ENCODE measurements at regions not wholly inside any gene's neighbourhood (a gene's known extent, or its start where the extent isn't known, plus 50 kb on each side); places are given as distances from the start of the nearest gene placed in this dataset.
"Not testable (repeated sequence)": the region's sequence is repeated elsewhere in the genome, so short reads cannot be mapped to it uniquely, and the experiment has no call there.

- no peak for TF ChIP-seq CTCF (IDR thresholded peaks at IDR 0.05; ENCODE audit: low read depth, low read length)
- Histone ChIP-seq H3K27me3 (ENCODE audit: control insufficient read depth, insufficient read depth, low read length) (no peaks in the 10 kb centered on the region), H3K9me3 (ENCODE audit: control insufficient read depth, insufficient read depth, low read length) (peaks cover 38% of the 10 kb centered on the region), H3K4me3 (ENCODE audit: low read depth, low read length) (no peak overlapping the region), H3K27ac (ENCODE audit: low read depth, low read length) (no peak overlapping the region)
- ChIA-PET CTCF (interaction anchor here (0.7 to 2.0 kb wide), 3 partner anchors 18 to 239 kb away, joined by 3 to 20 read pairs (median 4); no protein-coding TSS in a partner anchor), POLR2A (no interaction called here)
- no peak for DNase-seq (ENCODE audit: low read depth, low spot score)
Measured at GRCh38 chr5:179405426-179406030, 60.3 kb upstream of the ADAMTS2 start.

GRCh38 chr5:179405054-179405416 lies 59.8 kb upstream of the ADAMTS2 start:
- CTCF ChIA-PET = interaction anchor here (0.7 to 2.0 kb wide), 4 partner anchors 17 to 262 kb away, joined by 3 to 20 read pairs (median 4); no protein-coding TSS in a partner anchor

GRCh38 chr5:179404321-179405053 lies 59.2 kb upstream of the ADAMTS2 start:
- Histone ChIP-seq H3K27ac (ENCODE audit: low read depth, low read length) (no peak overlapping the region), H3K9me3 (ENCODE audit: control insufficient read depth, insufficient read depth, low read length) (peaks cover 35% of the 10 kb centered on the region), H3K27me3 (ENCODE audit: control insufficient read depth, insufficient read depth, low read length) (no peaks in the 10 kb centered on the region), H3K4me3 (ENCODE audit: low read depth, low read length) (no peak overlapping the region)
- DNase-seq (ENCODE audit: low read depth, low spot score) = no peak
- peak; percentile 50 for TF ChIP-seq CTCF (IDR thresholded peaks at IDR 0.05; ENCODE audit: low read depth, low read length)
- CTCF ChIA-PET = interaction anchor here (0.6 to 2.0 kb wide), 7 partner anchors 89 to 261 kb away, joined by 3 to 20 read pairs (median 4); no protein-coding TSS in a partner anchor
- POLR2A ChIA-PET = interaction anchor here (0.6 to 0.7 kb wide), 2 partner anchors 21 to 289 kb away, joined by 4 to 6 read pairs; no protein-coding TSS in a partner anchor

More at GRCh38 chr5:179405054-179405416, 59.8 kb upstream of the ADAMTS2 start:
- TF ChIP-seq CTCF (IDR thresholded peaks at IDR 0.05; ENCODE audit: low read depth, low read length) = no peak
- Histone ChIP-seq H3K4me3 (ENCODE audit: low read depth, low read length) (no peak overlapping the region), H3K27me3 (ENCODE audit: control insufficient read depth, insufficient read depth, low read length) (no peaks in the 10 kb centered on the region), H3K27ac (ENCODE audit: low read depth, low read length) (no peak overlapping the region), H3K9me3 (ENCODE audit: control insufficient read depth, insufficient read depth, low read length) (peaks cover 38% of the 10 kb centered on the region)
- no peak for DNase-seq (ENCODE audit: low read depth, low spot score)
- POLR2A ChIA-PET = no interaction called here

- peaks cover 34% of the 10 kb centered on the region for H3K9me3 ChIP-seq (ENCODE audit: control insufficient read depth, insufficient read depth, low read length)
- CTCF ChIA-PET = interaction anchor here (0.6 to 2.0 kb wide), 6 partner anchors 90 to 260 kb away, joined by 4 to 20 read pairs (median 4); no protein-coding TSS in a partner anchor
- no peak overlapping the region for H3K4me3 ChIP-seq (ENCODE audit: low read depth, low read length)
- H3K27ac ChIP-seq (ENCODE audit: low read depth, low read length) = no peak overlapping the region
- no peak for DNase-seq (ENCODE audit: low read depth, low spot score)
- POLR2A ChIA-PET = interaction anchor here (0.7 kb wide), 1 partner anchor 290 kb away, joined by 4 read pairs; no protein-coding TSS in a partner anchor
- no peak for TF ChIP-seq CTCF (IDR thresholded peaks at IDR 0.05; ENCODE audit: low read depth, low read length)
- no peaks in the 10 kb centered on the region for H3K27me3 ChIP-seq (ENCODE audit: control insufficient read depth, insufficient read depth, low read length)
Measured at GRCh38 chr5:179403426-179404147, 58.3 kb upstream of the ADAMTS2 start.

GRCh38 chr5:179400435-179400834 lies 55.2 kb upstream of the ADAMTS2 start:
- DNase-seq (ENCODE audit: low read depth, low spot score); CTCF ChIA-PET; H3K27ac ChIP-seq (ENCODE audit: low read depth, low read length); H3K27me3 ChIP-seq (ENCODE audit: control insufficient read depth, insufficient read depth, low read length); H3K4me3 ChIP-seq (ENCODE audit: low read depth, low read length); POLR2A ChIA-PET: not testable (repeated sequence)
- peaks cover 14% of the 10 kb centered on the region for H3K9me3 ChIP-seq (ENCODE audit: control insufficient read depth, insufficient read depth, low read length)

Measured in AG04450 (cell line).